HG02885 (cell line): ENCODE measurements at regions not wholly inside any gene's neighbourhood (a gene's known extent, or its start where the extent isn't known, plus 50 kb on each side); places are given as distances from the start of the nearest gene placed in this dataset.

Source experiments
- ATAC-seq: cut with Tn5 transposase; IDR thresholded peaks from one replicate; pipeline ENCODE4 v1.9.1; 2021; ENCODE audit warnings: mild to moderate bottlenecking; ENCODE audit not compliant: unreplicated experiment, poor library complexity

- no peak for ATAC-seq
These were observed 242.6 kb upstream of the ANKRD30A start for GRCh38 chr10:36882781-36883180.

- ATAC-seq: no peak
These were observed 244.5 kb upstream of the ANKRD30A start for GRCh38 chr10:36880898-36881297.

GRCh38 chr10:36872702-36873393, 252.6 kb upstream of the ANKRD30A start:
- ATAC-seq: no peak

- no peak for ATAC-seq
These were observed 284.6 kb upstream of the ANKRD30A start for GRCh38 chr10:36840788-36841187.

- ATAC-seq: no peak
These were observed 288.0 kb upstream of the ANKRD30A start for GRCh38 chr10:36837416-36837815.

- ATAC-seq: no peak
These were observed 305.6 kb upstream of the ANKRD30A start for GRCh38 chr10:36819781-36820180.

- no peak for ATAC-seq
These were observed 307.5 kb upstream of the ANKRD30A start for GRCh38 chr10:36817898-36818297.

GRCh38 chr10:36808625-36809362, 316.6 kb upstream of the ANKRD30A start:
- no peak for ATAC-seq

GRCh38 chr10:36803229-36803628, 322.2 kb upstream of the ANKRD30A start:
- ATAC-seq: no peak

- no peak for ATAC-seq
These were observed 322.8 kb upstream of the ANKRD30A start for GRCh38 chr10:36802490-36803153.

GRCh38 chr10:36801660-36802059, 323.7 kb upstream of the ANKRD30A start:
- ATAC-seq: no peak

GRCh38 chr10:36794981-36795380, 330.4 kb upstream of the ANKRD30A start:
- ATAC-seq: no peak

- ATAC-seq: no peak
These were observed 335.4 kb upstream of the ANKRD30A start for GRCh38 chr10:36789974-36790373.

- no peak for ATAC-seq
These were observed 337.2 kb upstream of the ANKRD30A start for GRCh38 chr10:36788152-36788551.

- no peak for ATAC-seq
These were observed 342.0 kb upstream of the ANKRD30A start for GRCh38 chr10:36783400-36783799.

GRCh38 chr10:36781570-36781969, 343.8 kb upstream of the ANKRD30A start:
- no peak for ATAC-seq

GRCh38 chr10:36780158-36780557, 345.2 kb upstream of the ANKRD30A start:
- ATAC-seq: no peak

GRCh38 chr10:36779238-36779846, 346.1 kb upstream of the ANKRD30A start:
- no peak for ATAC-seq

- no peak for ATAC-seq
These were observed 346.7 kb upstream of the ANKRD30A start for GRCh38 chr10:36778651-36779050.

GRCh38 chr10:36773652-36774051, 351.7 kb upstream of the ANKRD30A start:
- ATAC-seq: no peak

GRCh38 chr10:36771725-36772124, 353.7 kb upstream of the ANKRD30A start:
- no peak for ATAC-seq
